ENCODE measurements at regions not wholly inside any gene's neighbourhood (a gene's known extent, or its start where the extent isn't known, plus 50 kb on each side); places are given as distances from the start of the nearest gene placed in this dataset.

DNA sequence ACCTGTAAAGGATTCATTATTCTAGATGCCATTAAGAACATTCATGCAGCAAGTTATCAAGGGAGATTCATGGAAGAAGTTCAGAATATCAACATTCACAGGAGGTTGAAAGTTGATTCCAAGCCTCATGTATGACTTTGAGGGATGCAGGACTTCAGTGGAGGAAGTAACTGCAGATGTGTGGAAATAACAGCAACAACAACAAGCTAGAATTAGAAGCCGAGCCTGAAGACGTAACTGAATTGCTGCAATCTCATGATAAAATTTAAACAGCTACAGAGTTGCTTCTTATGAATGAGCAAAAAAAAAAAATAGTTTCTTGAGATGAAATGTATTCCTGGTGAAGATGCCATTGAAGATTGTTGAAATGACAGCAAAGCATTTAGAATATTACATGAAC is 73.3 kb upstream of the NXT1 start:
- TF ChIP-seq, protein P1, sequence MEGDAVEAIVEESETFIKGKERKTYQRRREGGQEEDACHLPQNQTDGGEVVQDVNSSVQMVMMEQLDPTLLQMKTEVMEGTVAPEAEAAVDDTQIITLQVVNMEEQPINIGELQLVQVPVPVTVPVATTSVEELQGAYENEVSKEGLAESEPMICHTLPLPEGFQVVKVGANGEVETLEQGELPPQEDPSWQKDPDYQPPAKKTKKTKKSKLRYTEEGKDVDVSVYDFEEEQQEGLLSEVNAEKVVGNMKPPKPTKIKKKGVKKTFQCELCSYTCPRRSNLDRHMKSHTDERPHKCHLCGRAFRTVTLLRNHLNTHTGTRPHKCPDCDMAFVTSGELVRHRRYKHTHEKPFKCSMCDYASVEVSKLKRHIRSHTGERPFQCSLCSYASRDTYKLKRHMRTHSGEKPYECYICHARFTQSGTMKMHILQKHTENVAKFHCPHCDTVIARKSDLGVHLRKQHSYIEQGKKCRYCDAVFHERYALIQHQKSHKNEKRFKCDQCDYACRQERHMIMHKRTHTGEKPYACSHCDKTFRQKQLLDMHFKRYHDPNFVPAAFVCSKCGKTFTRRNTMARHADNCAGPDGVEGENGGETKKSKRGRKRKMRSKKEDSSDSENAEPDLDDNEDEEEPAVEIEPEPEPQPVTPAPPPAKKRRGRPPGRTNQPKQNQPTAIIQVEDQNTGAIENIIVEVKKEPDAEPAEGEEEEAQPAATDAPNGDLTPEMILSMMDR (IDR thresholded peaks at IDR 0.05) = no peak
- no peak for TF ChIP-seq POLR2A (IDR thresholded peaks at IDR 0.05)

All from testis (tissue), 2 donors.